HEK293 (cell line): ENCODE measurements at regions not wholly inside any gene's neighbourhood (a gene's known extent, or its start where the extent isn't known, plus 50 kb on each side); places are given as distances from the start of the nearest gene placed in this dataset.

Experiments used
- ZBTB26 ChIP-seq: fragments of 450-650 bp; formaldehyde crosslinking; optimal IDR thresholded peaks from 2 replicates; pipeline ENCODE3; 2016; ENCODE audit warnings: missing biosample characterization, mild to moderate bottlenecking, missing genetic modification characterization
- ZNF423 ChIP-seq: fragments of 450-650 bp; formaldehyde crosslinking; IDR thresholded peaks from 2 replicates; pipeline ENCODE4 v1.5.1; 2016; ENCODE audit warnings: missing biosample characterization, missing genetic modification characterization
- ZNF629 ChIP-seq: fragments of 450-650 bp; formaldehyde crosslinking; IDR thresholded peaks from 2 replicates; pipeline ENCODE4 v1.5.1; 2017; ENCODE audit warnings: missing biosample characterization, missing genetic modification characterization
- ZNF677 ChIP-seq: fragments of 450-650 bp; IDR thresholded peaks from 2 replicates; pipeline ENCODE4 v1.5.0; 2018; ENCODE audit warnings: missing biosample characterization, mild to moderate bottlenecking, missing genetic modification characterization, moderate library complexity
- TF ChIP-seq, protein P1 (sequence below): fragments of 450-650 bp; formaldehyde crosslinking; IDR thresholded peaks from 2 replicates; pipeline ENCODE4 v1.5.1; 2016; ENCODE audit warnings: missing biosample characterization, missing genetic modification characterization
- TF ChIP-seq, protein P2 (sequence below): fragments of 450-650 bp; formaldehyde crosslinking; IDR thresholded peaks from 2 replicates; pipeline ENCODE4 v1.5.1; 2016; ENCODE audit warnings: missing biosample characterization, missing genetic modification characterization

- TF ChIP-seq, protein P1, sequence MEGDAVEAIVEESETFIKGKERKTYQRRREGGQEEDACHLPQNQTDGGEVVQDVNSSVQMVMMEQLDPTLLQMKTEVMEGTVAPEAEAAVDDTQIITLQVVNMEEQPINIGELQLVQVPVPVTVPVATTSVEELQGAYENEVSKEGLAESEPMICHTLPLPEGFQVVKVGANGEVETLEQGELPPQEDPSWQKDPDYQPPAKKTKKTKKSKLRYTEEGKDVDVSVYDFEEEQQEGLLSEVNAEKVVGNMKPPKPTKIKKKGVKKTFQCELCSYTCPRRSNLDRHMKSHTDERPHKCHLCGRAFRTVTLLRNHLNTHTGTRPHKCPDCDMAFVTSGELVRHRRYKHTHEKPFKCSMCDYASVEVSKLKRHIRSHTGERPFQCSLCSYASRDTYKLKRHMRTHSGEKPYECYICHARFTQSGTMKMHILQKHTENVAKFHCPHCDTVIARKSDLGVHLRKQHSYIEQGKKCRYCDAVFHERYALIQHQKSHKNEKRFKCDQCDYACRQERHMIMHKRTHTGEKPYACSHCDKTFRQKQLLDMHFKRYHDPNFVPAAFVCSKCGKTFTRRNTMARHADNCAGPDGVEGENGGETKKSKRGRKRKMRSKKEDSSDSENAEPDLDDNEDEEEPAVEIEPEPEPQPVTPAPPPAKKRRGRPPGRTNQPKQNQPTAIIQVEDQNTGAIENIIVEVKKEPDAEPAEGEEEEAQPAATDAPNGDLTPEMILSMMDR = no peak
- no peak for TF ChIP-seq ZNF423 (tag by site-specific recombination)
- no peak for TF ChIP-seq ZBTB26 (tag by site-specific recombination)
- TF ChIP-seq, protein P2, sequence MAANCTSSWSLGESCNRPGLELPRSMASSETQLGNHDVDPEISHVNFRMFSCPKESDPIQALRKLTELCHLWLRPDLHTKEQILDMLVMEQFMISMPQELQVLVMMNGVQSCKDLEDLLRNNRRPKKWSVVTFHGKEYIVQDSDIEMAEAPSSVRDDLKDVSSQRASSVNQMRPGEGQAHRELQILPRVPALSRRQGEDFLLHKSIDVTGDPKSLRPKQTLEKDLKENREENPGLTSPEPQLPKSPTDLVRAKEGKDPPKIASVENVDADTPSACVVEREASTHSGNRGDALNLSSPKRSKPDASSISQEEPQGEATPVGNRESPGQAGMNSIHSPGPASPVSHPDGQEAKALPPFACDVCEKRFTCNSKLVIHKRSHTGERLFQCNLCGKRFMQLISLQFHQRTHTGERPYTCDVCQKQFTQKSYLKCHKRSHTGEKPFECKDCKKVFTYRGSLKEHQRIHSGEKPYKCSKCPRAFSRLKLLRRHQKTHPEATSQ = no peak
- no peak for TF ChIP-seq ZNF629 (tag by site-specific recombination)
- TF ChIP-seq ZNF677 (tag by site-specific recombination) = no peak
These were observed 2292.8 kb downstream of the PCDH9 start for GRCh38 chr13:64937302-64937701.
